ENCODE measurements at regions not wholly inside any gene's neighbourhood (a gene's known extent, or its start where the extent isn't known, plus 50 kb on each side); places are given as distances from the start of the nearest gene placed in this dataset.

DNA sequence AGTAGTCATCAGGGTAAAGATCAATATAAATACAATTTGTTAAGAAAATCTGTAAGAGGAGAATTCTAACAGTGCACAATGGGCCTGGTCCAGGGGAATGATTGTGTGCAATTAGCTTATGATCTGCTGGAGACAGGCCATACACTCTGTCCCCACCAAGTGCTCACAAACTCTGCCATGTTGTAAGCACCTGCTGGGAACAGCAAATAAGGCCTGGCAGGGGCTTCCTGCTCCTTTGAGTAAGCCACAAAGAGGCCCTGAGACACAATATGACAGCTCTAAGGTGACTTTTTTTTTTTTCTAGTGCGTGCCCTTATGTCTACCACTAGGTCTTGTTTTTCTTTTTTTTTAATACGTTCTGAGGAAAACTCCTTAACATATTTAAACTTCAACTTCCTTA, 866.3 kb upstream of the PCDH7 start:
- Histone ChIP-seq H3K4me1 (ENCODE audit: control insufficient read depth in 1 of 2, low read depth in 2 of 2) (no peaks in the 10 kb centered on the region), H3K27me3 (replicated peaks; ENCODE audit: insufficient read depth) (no peaks in the 10 kb centered on the region), H3K9me3 (no peaks in the 10 kb centered on the region), H3K4me3 (no peak overlapping the region), H3K27ac (no peak overlapping the region), H3K36me3 (no peaks in the 10 kb centered on the region)
- TF ChIP-seq, protein P1, sequence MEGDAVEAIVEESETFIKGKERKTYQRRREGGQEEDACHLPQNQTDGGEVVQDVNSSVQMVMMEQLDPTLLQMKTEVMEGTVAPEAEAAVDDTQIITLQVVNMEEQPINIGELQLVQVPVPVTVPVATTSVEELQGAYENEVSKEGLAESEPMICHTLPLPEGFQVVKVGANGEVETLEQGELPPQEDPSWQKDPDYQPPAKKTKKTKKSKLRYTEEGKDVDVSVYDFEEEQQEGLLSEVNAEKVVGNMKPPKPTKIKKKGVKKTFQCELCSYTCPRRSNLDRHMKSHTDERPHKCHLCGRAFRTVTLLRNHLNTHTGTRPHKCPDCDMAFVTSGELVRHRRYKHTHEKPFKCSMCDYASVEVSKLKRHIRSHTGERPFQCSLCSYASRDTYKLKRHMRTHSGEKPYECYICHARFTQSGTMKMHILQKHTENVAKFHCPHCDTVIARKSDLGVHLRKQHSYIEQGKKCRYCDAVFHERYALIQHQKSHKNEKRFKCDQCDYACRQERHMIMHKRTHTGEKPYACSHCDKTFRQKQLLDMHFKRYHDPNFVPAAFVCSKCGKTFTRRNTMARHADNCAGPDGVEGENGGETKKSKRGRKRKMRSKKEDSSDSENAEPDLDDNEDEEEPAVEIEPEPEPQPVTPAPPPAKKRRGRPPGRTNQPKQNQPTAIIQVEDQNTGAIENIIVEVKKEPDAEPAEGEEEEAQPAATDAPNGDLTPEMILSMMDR (IDR thresholded peaks at IDR 0.05), result no peak
- DNase-seq (ENCODE audit: low spot score) (no peak), ATAC-seq (ENCODE audit: insufficient number of reproducible peaks, low FRiP score, low read depth) (no peak)

DNA sequence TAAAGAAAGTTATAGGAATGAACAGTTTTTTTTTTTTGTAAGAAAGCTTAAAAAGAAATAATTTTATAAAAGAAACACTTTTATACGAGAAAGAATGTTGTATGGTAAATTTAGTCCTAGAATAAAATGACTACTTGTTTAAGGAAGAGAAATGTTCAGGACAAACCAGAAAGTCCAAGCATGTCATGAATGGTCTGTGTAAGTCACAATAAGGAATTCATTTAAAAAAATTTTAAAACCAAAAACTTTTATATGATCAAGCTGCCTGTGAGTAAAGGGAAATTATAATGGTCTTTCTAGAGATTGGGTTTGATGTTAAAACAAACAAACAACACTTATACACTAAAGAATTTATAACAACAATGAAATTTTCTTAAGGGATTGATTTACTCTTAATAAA, 858.9 kb upstream of the PCDH7 start:
- DNase-seq (ENCODE audit: low spot score) (no peak), ATAC-seq (ENCODE audit: insufficient number of reproducible peaks, low FRiP score, low read depth) (no peak)
- Histone ChIP-seq H3K9me3 (no peaks in the 10 kb centered on the region), H3K4me1 (ENCODE audit: control insufficient read depth in 1 of 2, low read depth in 2 of 2) (no peaks in the 10 kb centered on the region), H3K27me3 (replicated peaks; ENCODE audit: insufficient read depth) (no peaks in the 10 kb centered on the region), H3K27ac (no peak overlapping the region), H3K4me3 (no peak overlapping the region), H3K36me3 (no peaks in the 10 kb centered on the region)
- TF ChIP-seq, protein P1 (IDR thresholded peaks at IDR 0.05), result no peak

DNA sequence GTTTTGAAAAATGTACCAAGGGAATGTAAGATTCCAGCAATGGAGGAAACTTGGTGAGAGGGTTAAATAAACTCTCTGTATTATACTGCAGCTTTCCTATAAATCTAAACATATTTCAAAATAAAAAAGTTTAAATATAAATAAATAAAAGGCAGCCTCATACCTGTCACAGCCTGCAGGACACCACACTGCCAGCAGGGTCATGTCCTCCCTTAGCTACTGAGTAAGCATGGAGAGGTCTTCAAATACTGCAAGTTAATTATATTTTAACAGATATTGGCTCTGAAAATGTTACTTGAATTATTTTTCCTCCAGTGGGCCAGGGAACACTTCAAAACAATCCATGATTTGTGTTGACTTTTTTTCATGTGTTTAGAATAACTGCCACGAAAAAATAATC, 852.8 kb upstream of the PCDH7 start:
- H3K4me1 ChIP-seq (ENCODE audit: control insufficient read depth in 1 of 2, low read depth in 2 of 2), result no peaks in the 10 kb centered on the region
- ATAC-seq (ENCODE audit: insufficient number of reproducible peaks, low FRiP score, low read depth), result no peak
- DNase-seq (ENCODE audit: low spot score), result no peak
- TF ChIP-seq, protein P1 (IDR thresholded peaks at IDR 0.05), result no peak
- H3K4me3 ChIP-seq, result no peak overlapping the region
- no peaks in the 10 kb centered on the region for H3K27me3 ChIP-seq (replicated peaks; ENCODE audit: insufficient read depth)
- H3K9me3 ChIP-seq, result no peaks in the 10 kb centered on the region
- H3K27ac ChIP-seq, result no peak overlapping the region
- H3K36me3 ChIP-seq, result no peaks in the 10 kb centered on the region

DNA sequence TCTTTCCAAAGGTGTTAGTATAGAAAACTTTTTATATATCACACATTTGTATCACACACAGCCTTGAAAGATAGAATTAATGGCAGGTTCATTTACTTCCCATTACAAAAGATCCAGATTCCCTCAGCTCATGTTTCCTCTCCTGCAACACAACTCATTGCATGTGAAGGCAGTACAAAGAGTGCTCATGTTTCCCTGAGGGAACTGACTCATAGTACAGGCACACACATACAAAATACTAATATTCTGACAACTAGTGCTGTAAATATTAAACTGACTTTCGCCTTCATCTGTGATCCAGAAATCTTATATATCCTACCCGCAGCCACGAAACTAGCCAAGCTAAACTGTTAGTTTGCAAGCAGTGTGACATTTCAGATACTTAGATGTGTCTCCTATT, 819.8 kb upstream of the PCDH7 start:
- H3K4me3 ChIP-seq, result no peak overlapping the region
- ATAC-seq (ENCODE audit: insufficient number of reproducible peaks, low FRiP score, low read depth) (no peak), DNase-seq (ENCODE audit: low spot score) (no peak)
- TF ChIP-seq, protein P1 (IDR thresholded peaks at IDR 0.05), result no peak
- no peaks in the 10 kb centered on the region for H3K36me3 ChIP-seq
- no peaks in the 10 kb centered on the region for H3K9me3 ChIP-seq
- no peak overlapping the region for H3K27ac ChIP-seq
- no peaks in the 10 kb centered on the region for H3K4me1 ChIP-seq (ENCODE audit: control insufficient read depth in 1 of 2, low read depth in 2 of 2)
- no peaks in the 10 kb centered on the region for H3K27me3 ChIP-seq (replicated peaks; ENCODE audit: insufficient read depth)

DNA sequence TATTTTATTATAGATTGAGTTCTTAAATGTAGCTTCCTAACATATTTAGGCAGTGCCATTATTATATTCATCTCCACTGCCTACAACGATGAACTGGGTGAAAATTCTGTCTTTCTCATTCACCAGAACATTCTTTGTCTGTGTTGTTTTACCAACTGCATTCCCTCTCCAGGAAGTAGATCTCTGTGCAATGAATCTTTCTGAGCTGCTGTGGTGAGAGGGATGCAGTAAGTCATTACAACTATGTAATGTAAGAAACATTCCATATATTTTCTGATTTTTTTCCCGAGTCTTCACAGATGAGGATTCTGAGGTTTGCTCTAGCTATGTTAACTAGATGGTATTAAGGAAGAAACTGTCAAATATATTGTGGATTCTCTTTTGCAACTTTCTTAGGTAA, 811.9 kb upstream of the PCDH7 start:
- Histone ChIP-seq H3K9me3 (no peaks in the 10 kb centered on the region), H3K36me3 (no peaks in the 10 kb centered on the region), H3K27me3 (replicated peaks; ENCODE audit: insufficient read depth) (no peaks in the 10 kb centered on the region), H3K4me1 (ENCODE audit: control insufficient read depth in 1 of 2, low read depth in 2 of 2) (no peaks in the 10 kb centered on the region), H3K4me3 (no peak overlapping the region), H3K27ac (no peak overlapping the region)
- TF ChIP-seq, protein P1 (IDR thresholded peaks at IDR 0.05), result no peak
- ATAC-seq (ENCODE audit: insufficient number of reproducible peaks, low FRiP score, low read depth) (no peak), DNase-seq (ENCODE audit: low spot score) (no peak)

Measured in thoracic aorta (tissue), 2 donors.